SU-DHL-6 (cell line): ENCODE measurements at regions not wholly inside any gene's neighbourhood (a gene's known extent, or its start where the extent isn't known, plus 50 kb on each side); places are given as distances from the start of the nearest gene placed in this dataset.

Source experiments
- CTCF ChIP-seq: fragments of 200-600 bp; sonication (generic); IDR thresholded peaks from one replicate; pipeline ENCODE4 v1.5.1; 2017; ENCODE audit warnings: antibody characterized with exemption, mild to moderate bottlenecking, low read length, moderate library complexity; ENCODE audit not compliant: insufficient read depth, poor library complexity, severe bottlenecking
- EZH2phosphoT487 ChIP-seq: fragments of 200-600 bp; sonication (generic), shearing (Covaris generic); conservative IDR thresholded peaks from 2 replicates; pipeline ENCODE4 v1.6.1; 2018; ENCODE audit warnings: mild to moderate bottlenecking, antibody characterized with exemption, low read length, moderate library complexity, mixed read lengths

GRCh38 chr14:49946320-49947141 lies 53.6 kb downstream of the ARF6 start:
- TF ChIP-seq EZH2phosphoT487: no peak
- TF ChIP-seq CTCF: no peak
